Fibroblast of the aortic adventitia (primary cell): ENCODE measurements at regions not wholly inside any gene's neighbourhood (a gene's known extent, or its start where the extent isn't known, plus 50 kb on each side); places are given as distances from the start of the nearest gene placed in this dataset.

Source experiments
- DNase-seq: peaks from one replicate; pipeline ENCODE4 v3.0.0-alpha.2; 2010; ENCODE audit warnings: low read depth
- H3K4me3 ChIP-seq: 2 replicates; pipeline ENCODE4 v1.5.1; 2011; ENCODE audit warnings: low read depth, mild to moderate bottlenecking, control low read depth, low read length, moderate library complexity
- TF ChIP-seq, protein P1 (sequence below): IDR thresholded peaks from 2 replicates; pipeline ENCODE4 v1.5.1; 2011; ENCODE audit warnings: mild to moderate bottlenecking, low read length, control low read depth, inconsistent platforms; ENCODE audit not compliant: insufficient read depth

DNA sequence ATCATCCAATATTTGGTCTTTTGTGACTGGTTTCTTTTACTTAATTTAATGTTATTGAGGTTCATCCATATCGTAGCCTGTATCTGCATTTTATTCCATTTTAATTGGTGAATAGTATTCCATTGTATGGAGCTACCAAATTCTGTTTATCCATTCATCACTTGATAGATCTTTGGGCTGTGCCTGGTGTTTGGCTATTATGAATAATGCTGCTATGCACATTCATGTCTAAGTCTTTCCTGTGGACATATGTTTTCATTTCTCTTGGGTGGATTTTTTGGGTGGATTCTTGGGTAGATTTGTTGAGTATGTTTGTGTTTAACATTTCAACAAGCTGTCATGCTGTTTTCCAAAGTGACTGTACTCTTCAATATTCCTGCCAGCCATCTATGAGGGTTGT is 52.5 kb upstream of the NEDD4L start:
- no peak overlapping the region for H3K4me3 ChIP-seq
- TF ChIP-seq, protein P1, sequence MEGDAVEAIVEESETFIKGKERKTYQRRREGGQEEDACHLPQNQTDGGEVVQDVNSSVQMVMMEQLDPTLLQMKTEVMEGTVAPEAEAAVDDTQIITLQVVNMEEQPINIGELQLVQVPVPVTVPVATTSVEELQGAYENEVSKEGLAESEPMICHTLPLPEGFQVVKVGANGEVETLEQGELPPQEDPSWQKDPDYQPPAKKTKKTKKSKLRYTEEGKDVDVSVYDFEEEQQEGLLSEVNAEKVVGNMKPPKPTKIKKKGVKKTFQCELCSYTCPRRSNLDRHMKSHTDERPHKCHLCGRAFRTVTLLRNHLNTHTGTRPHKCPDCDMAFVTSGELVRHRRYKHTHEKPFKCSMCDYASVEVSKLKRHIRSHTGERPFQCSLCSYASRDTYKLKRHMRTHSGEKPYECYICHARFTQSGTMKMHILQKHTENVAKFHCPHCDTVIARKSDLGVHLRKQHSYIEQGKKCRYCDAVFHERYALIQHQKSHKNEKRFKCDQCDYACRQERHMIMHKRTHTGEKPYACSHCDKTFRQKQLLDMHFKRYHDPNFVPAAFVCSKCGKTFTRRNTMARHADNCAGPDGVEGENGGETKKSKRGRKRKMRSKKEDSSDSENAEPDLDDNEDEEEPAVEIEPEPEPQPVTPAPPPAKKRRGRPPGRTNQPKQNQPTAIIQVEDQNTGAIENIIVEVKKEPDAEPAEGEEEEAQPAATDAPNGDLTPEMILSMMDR = no peak
- DNase-seq = no peak

DNA sequence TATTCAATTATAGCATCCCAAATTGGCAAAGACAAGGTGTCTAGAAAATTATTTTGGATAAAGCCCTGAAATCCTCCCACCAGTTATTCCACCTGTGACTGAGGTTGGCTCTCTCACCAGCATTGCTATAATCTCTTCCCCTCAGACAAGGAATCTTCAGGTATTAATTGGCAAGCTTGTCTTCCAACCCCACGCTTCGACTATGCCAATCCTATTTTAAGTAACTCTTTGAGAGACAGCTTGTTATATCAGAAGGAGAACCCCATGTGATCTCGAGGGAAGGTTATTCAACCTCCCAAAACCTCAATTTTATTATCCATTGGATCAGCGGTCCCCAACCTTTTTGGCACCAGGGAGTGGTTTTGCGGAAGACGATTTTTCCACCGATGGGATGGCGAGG is 54.5 kb upstream of the NEDD4L start:
- no peak overlapping the region for H3K4me3 ChIP-seq
- DNase-seq = no peak
- TF ChIP-seq, protein P1 = no peak

DNA sequence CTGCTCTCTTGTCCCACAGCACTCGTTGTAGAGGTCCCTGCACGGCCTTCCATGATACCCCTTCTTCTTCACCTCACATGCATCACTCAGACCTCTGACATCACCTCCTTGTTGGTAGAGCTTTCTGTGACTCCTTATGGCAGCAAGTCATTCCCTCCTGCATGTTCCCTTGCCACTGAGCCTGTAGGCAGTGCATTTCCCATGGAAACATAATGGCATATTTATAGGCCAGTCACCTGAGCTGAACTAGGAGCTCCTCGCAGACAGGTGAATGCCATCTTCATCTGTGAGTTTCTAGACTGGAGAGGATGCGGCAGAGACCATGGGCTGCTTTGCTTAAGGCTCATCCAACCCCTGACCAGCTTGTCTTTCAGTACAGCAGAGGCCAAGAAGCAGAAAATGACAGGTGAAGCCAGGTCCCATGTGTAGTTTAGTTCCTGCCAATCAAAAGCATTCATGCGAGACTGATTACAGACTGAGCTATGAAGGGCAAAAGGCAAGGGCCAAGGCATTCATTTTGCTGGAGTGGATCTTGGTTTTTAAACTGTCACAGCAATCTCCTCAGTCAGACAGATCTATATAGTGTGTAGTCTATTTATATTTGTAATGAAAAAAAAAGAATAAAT is 59.4 kb upstream of the NEDD4L start:
- DNase-seq = no peak
- no peak overlapping the region for H3K4me3 ChIP-seq
- TF ChIP-seq, protein P1 = no peak

DNA sequence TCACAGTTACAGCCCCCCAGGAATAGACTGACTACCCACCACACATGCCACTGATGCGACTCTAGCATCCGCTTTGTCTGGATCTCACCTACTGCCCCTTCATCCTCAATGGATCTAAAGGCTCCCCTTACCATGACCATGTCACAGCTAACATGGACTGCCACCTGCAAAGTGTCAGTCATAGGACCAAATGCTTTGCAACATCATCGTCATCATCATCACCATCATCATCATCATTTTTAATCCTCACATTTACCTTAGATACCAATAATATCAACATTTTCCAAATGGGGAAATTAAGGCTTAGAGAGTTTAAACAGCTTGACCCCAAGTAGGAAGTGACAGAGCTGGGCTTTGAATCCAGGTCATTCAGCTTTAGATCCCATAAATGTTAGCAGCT is 60.1 kb upstream of the NEDD4L start:
- TF ChIP-seq, protein P1 = no peak
- no peak overlapping the region for H3K4me3 ChIP-seq
- no peak for DNase-seq

DNA sequence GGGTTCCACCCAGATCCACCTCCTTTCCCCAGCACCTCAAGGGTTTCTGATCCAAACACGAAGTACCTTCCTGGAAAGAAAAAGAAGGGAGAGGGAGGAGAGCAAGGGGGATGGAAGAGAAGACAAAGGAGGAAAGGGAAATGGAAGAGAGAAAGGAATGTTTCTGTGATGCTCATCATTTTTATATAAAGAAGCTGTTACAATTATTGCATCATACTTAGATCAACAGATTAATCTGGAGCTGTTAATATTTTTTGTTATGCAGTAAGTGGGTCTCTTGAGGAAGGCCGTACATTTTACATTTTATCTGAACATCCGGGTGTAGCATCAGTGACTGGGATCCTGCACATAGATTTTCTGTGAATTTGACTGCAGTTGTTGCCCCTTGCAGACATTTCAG is 60.6 kb upstream of the NEDD4L start:
- TF ChIP-seq, protein P1 = no peak
- no peak overlapping the region for H3K4me3 ChIP-seq
- DNase-seq = no peak

DNA sequence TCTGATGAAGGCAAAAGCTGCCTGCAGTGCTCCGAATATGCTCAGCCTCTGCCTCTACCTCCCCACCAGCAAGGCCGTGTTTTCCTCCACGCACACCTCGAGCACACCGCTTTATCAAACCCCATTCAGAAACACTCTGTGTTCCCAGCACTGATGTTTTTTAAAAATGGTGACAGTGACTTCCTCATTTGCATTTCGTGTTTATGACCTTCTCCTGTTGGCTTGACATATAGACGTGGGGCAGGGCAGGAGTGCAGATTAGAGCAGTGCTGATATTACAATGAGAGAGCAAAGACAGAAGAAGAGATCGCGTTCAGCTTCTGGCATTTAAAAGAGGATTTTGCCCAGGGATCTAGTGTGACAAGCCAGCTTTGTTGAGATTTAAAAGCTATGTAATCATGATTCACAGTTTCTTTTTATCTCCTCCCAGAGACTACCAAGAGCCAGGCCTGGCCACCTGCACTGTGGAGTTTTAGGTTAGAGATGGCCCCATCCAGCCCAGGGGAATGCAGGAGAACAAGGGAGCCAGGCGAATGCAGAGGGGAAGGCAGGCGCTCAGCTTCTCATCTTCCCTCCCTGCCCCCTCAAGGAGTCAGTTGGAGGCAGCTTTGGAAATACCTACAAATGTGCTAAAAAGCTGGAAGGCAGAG is 61.5 kb upstream of the NEDD4L start:
- TF ChIP-seq, protein P1 = no peak
- H3K4me3 ChIP-seq = no peak overlapping the region
- no peak for DNase-seq
